ENCODE measurements at regions not wholly inside any gene's neighbourhood (a gene's known extent, or its start where the extent isn't known, plus 50 kb on each side); places are given as distances from the start of the nearest gene placed in this dataset.

- no peak for DNase-seq (ENCODE audit: low spot score)
These were observed 343.2 kb downstream of the ACTL7B start for GRCh38 chr9:108512426-108513173.

- peak; percentile 92 for DNase-seq (ENCODE audit: low spot score)
These were observed 344.5 kb downstream of the ACTL7B start for GRCh38 chr9:108511307-108511706.

DNA sequence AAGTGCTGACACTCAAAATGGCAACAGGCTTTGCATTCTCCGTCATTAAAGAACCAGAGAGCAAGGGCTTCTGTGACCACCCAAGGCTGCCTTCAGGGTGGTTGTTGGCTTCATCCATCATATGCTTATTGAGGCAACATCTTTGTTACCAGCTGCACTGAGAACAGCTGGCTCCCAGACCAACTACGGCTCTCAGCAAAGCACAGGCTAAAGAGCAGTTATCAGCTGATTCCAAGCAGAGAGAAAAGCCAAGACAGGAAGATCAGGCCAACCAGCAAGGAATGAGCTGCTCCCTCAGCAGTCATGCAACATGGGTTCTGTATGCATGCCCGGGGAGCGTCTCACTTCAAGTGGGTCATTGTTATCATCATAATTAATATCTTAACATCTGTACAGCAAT lies 358.9 kb downstream of the ACTL7B start:
- peak; percentile 39 for DNase-seq (ENCODE audit: low spot score)

DNA sequence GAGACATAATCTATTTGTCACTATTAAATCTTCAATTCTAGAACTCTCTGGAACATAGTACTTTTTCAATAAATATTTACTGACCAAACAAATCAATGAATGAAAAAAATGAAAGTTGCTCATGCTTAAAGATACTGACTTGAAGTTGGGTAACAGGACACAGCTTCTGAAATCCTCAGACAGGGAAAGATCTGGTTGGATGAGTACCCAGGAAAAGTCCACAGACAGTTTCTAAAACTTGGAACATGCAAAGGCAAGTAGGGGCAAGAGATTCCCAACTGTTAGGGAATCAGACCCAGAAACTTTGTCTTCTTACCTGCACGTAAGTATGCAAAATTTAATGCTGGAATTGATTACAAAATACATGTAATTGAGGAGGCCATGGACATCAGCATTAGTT lies 366.2 kb downstream of the ACTL7B start:
- DNase-seq (ENCODE audit: low spot score), result no peak

- DNase-seq (ENCODE audit: low spot score), result peak; percentile 18
These were observed 369.0 kb downstream of the ACTL7B start for GRCh38 chr9:108486831-108487230.

- no peak for DNase-seq (ENCODE audit: low spot score)
These were observed 371.3 kb downstream of the ACTL7B start for GRCh38 chr9:108484468-108484867.

- DNase-seq (ENCODE audit: low spot score), result no peak
These were observed 372.1 kb downstream of the ACTL7B start for GRCh38 chr9:108483676-108484075.

GRCh38 chr9:108479989-108480652 lies 375.7 kb downstream of the ACTL7B start:
- DNase-seq (ENCODE audit: low spot score), result no peak

DNA sequence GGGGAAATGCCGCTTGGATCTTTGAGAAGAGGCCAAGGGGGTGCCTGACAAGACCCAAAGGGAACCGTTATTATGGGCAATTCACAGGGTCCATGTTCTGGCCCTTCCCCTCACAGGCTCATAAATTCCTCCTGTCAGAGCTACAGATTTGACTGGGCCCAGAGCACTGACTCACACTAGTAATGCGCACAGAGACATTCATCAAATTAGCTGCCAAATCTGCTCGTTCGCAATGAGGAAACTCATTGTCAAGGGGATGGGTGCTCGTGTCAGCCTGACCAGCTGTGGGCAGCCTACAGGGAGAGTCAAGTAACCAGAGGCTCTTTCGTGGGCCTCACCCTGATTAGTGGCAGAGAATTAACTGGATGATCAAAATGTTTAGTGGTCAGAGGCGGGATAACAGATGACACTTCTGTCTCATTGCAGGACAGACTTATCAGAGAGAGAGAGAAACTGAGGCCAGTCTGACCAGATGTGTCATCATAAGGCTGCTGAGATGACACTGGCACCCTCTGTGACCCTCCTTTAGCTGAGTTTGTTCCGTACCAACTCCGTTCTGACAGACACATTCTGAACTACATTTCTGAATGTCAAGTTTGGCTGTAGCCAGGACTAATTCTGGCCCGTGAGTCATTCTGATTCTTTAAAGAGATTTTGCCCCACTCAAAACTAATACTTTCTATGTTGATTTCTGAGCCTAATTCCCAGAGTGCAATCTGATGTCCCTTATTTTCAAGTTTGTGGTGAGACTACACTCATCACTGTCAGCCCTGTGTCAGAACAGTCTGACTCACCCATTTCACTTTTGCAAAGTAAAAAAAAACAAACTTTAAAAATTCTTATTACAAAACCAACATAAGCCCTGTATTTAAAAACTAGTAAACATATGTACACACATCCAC lies 377.1 kb downstream of the ACTL7B start:
- peak; percentile 70 for DNase-seq (ENCODE audit: low spot score)

DNA sequence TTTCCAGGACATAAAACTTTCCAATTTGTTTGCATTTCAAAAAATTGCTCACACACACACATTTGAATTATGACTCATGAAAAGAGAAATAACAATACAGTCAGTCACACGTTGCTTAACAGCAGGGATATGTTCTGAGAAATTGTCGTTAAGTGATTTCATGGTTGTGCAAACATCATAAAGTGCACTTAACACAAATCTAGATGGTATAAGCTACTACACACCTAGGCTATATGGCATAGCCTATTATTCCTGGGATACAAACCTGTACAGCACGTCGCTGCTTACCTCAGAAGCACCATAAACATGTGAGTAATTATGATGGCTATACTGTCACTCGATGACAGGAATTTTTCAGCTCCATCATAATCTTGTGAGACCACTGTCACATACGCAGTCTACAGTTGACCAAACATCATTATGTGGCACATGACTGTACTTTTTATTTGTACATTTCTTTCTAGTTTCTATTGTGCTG lies 378.2 kb downstream of the ACTL7B start:
- DNase-seq (ENCODE audit: low spot score), result peak; percentile 29

- DNase-seq (ENCODE audit: low spot score), result no peak
These were observed 379.2 kb downstream of the ACTL7B start for GRCh38 chr9:108476574-108476973.

DNA sequence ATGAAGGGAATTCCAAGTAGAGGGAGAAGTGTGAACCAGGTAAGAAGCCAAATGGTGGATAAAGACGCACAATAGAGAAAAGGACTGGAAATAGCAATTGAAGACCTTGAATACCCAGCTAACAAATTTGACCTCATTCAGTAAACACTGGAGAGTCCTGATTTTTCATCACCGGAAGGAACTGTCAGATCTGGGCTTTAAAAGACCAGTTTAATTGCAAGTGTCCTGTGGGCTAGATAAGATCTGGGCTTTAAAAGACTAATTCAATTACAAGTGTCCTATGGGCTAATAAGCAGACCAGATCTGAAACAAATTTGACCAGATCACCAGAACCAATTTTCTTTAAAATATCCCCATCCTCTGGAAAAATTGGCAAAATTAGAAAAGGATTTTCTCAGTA lies 380.0 kb downstream of the ACTL7B start:
- no peak for DNase-seq (ENCODE audit: low spot score)

DNA sequence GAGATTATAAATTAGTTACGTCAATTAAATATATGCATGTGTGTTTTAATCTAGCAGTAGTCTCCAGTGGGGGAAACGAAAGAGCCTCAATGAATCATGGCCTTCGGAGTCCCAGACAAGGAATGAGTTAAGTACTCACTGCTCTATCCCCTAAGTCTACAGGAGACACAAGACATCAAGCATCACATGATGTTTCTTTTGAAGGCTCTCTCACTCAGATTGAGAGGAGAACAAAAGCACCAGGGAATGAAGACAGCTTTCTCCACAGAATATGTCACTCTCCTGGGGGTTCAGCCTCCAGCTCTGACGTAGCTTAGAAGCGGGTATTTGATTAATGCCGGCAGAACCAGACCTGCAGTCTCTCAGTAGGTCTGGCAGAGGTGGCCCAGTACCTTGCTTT lies 381.4 kb downstream of the ACTL7B start:
- DNase-seq (ENCODE audit: low spot score), result no peak

GRCh38 chr9:108473209-108474112 lies 382.3 kb downstream of the ACTL7B start:
- DNase-seq (ENCODE audit: low spot score), result peak; percentile 39

- peak; percentile 63 for DNase-seq (ENCODE audit: low spot score)
These were observed 386.1 kb downstream of the ACTL7B start for GRCh38 chr9:108469654-108470053.

- DNase-seq (ENCODE audit: low spot score), result no peak
These were observed 387.4 kb downstream of the ACTL7B start for GRCh38 chr9:108468364-108468763.

DNA sequence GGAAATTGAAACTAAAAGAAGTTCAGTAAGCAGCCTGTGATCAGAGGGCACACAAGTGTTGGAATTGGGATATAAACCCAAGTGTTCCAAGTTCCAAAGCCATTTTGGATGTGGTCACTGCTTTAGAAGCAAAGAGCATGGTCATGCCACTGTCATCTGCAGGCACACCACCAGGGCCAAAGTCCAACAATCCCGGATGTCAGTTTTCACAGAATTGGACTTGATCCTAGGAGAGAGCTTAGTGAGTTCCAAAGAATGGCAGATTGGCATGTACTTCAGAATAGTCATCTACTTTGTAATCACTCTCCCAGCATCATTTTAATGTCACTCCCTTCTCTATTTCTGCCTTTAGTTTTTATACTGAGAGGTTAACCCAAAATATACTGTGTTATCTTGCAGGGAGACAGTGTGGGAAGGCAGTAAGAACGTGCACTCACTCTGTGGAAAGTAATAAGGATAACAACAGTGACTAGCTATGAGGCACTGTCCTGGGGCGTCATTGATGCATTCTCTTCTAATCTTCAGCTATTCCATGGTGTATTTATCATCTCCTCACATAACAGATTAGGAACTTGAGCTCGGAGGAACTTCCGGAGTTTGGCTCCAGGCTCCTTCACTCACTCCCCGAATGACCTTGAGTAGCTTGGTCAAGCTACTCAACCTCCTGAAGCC lies 388.0 kb downstream of the ACTL7B start:
- DNase-seq (ENCODE audit: low spot score), result peak; percentile 59

GRCh38 chr9:108467161-108467560 lies 388.6 kb downstream of the ACTL7B start:
- no peak for DNase-seq (ENCODE audit: low spot score)

DNA sequence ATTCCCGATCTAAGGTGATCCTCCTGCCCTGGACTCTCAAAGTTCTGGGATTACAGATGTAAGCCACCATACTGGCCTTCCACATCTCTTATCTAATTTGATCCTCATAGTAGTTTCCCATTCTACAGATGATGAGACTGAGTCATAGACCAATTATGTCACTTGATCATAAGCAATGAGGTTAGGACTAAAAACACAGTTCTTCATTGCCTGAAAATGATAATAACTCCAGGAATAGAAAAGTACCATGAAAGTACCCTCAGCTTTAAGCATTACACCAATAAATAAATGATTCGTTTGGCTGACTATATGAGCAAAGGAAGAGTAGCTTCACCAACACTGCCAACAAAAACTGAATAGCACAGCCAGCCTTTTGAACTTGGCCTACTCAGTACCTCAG lies 389.5 kb downstream of the ACTL7B start:
- DNase-seq (ENCODE audit: low spot score), result no peak

DNA sequence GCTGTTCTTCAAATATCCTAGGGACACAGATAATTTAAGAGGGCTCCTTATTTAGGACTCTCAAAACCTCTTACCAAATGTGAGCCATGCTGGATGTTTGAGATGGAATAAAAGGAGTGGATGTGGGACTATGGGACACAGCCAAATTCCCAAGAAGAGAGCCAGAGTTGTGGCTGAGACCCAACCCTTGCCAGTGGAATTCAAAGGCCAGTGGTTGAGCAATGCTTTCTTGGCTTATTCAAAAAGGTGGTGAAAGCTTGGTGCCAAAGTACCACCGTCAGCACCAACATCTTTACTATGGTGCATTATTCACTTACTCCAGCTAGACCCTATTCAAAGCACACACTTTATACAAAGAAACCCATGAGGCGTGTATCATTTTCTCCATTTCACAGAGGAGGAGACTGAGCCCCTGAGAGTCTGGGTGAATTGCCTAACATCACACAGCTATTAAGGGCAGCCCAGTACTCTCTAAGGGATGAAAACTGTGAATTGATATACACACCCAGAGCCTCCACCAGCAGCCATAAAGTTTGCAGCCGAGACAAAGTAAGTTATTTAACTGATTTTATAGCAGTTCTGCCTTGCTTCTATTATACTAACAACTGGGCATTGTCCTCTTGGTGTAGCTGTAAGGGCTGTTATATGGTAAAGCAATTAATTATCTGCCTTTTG lies 391.7 kb downstream of the ACTL7B start:
- DNase-seq (ENCODE audit: low spot score), result peak; percentile 49
